ENCODE measurements at regions not wholly inside any gene's neighbourhood (a gene's known extent, or its start where the extent isn't known, plus 50 kb on each side); places are given as distances from the start of the nearest gene placed in this dataset.

GRCh38 chr1:221396526-221396925 lies 345.4 kb downstream of the DUSP10 start:
- TF ChIP-seq CTCF (IDR thresholded peaks at IDR 0.05; ENCODE audit: insufficient read depth, low read length) (no peak), POLR2AphosphoS5 (IDR thresholded peaks at IDR 0.05; ENCODE audit: low read depth) (no peak), REST (IDR thresholded peaks at IDR 0.05; ENCODE audit: insufficient replicate concordance, low read depth) (no peak), GABPA (IDR thresholded peaks at IDR 0.05; ENCODE audit: low read depth) (no peak), SPI1 (IDR thresholded peaks at IDR 0.05; ENCODE audit: borderline replicate concordance, low read depth) (no peak)
